Brain microvascular endothelial cell (primary cell): ENCODE measurements at regions not wholly inside any gene's neighbourhood (a gene's known extent, or its start where the extent isn't known, plus 50 kb on each side); places are given as distances from the start of the nearest gene placed in this dataset.

Experiments
- DNase-seq: peaks from one replicate; pipeline ENCODE4 v3.0.0-alpha.2; 2020
- H3K27ac ChIP-seq: fragments of 250-450 bp; sonication (Bioruptor Pico); 2 replicates; pipeline ENCODE4 v1.5.1; 2020; ENCODE audit warnings: mild to moderate bottlenecking, moderate library complexity
- H3K27me3 ChIP-seq: fragments of 250-450 bp; sonication (Bioruptor Pico); replicated peaks from 2 replicates; pipeline ENCODE4 v1.5.1; 2020; ENCODE audit warnings: mild to moderate bottlenecking
- H3K36me3 ChIP-seq: fragments of 250-450 bp; sonication (Bioruptor Pico); replicated peaks from 2 replicates; pipeline ENCODE4 v1.5.1; 2020; ENCODE audit warnings: mild to moderate bottlenecking
- H3K4me3 ChIP-seq: 2 replicates; pipeline ENCODE4 v1.5.1; 2011; ENCODE audit warnings: low read depth, mild to moderate bottlenecking, control low read depth, low read length, moderate library complexity
- in situ Hi-C: cut with HindIII; loops from 2 replicates; pipeline ENCODE4 v1.10.0; 2017; ENCODE audit warnings: low sequenced_read_pairs, low pct_ligation_motif_present
- TF ChIP-seq, protein P1 (sequence below): IDR thresholded peaks from 2 replicates; pipeline ENCODE4 v1.5.1; 2011; ENCODE audit warnings: low read depth, mild to moderate bottlenecking, moderate library complexity, low read length, control low read depth, inconsistent platforms; ENCODE audit errors: missing control alignments

DNA sequence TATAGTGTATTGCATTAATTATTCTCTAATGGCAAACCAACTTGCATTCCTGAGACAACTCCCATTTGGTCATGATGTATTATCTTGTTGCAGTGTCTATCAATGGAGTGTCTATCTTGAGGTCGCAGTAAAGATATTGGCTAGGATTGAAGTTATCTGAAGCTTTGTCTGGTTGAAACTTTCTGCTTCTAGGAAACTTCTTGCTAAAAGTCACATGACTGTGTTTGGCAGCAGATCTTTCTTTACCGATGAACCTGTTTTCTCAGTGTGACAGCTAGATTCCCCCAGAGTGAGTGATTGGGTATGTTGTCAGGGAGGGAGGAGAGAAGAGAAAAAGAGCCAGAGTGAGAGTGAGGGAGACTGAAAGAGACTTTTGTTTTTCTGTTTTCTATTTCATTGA lies 119.6 kb downstream of the QPCT start:
- TF ChIP-seq, protein P1, sequence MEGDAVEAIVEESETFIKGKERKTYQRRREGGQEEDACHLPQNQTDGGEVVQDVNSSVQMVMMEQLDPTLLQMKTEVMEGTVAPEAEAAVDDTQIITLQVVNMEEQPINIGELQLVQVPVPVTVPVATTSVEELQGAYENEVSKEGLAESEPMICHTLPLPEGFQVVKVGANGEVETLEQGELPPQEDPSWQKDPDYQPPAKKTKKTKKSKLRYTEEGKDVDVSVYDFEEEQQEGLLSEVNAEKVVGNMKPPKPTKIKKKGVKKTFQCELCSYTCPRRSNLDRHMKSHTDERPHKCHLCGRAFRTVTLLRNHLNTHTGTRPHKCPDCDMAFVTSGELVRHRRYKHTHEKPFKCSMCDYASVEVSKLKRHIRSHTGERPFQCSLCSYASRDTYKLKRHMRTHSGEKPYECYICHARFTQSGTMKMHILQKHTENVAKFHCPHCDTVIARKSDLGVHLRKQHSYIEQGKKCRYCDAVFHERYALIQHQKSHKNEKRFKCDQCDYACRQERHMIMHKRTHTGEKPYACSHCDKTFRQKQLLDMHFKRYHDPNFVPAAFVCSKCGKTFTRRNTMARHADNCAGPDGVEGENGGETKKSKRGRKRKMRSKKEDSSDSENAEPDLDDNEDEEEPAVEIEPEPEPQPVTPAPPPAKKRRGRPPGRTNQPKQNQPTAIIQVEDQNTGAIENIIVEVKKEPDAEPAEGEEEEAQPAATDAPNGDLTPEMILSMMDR: no peak
- H3K27ac ChIP-seq: no peak overlapping the region
- in situ Hi-C loops: no loop called here

DNA sequence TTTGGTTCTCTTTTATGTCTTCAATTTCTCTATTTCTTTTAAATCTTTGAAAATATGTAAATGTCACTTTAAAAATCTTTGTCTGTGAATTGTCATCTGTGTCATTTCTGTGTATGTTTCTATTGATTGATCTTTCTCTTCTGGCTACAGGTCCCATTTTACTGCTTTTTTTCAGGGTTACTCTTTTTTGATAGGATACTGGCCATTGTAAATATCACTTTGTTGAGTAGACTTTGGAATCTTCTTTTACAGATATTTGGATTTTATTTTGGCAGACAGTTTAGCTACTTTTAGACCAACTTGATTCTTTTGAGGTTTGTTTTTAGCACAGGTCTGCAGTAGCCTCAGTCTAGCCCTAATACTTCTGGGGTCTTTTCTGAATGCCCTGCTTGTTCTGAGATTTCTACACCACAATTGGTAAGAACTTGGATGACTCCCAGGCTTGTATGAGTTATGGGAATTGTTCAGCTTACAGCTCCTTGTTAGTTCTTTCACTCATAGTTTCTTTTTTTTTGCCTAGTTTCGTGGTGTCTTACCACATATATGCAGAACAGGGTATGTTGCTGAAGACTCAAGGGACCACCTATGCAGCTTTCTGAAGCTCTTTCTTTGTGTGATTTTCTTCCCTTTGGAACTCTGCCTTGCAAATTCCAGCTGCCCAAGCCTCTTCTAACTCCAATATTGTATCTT lies 122.2 kb downstream of the QPCT start:
- TF ChIP-seq, protein P1: no peak
- H3K27me3 ChIP-seq: no peaks in the 10 kb centered on the region
- in situ Hi-C loops: no loop called here

More for the DNA sequence above, 119.6 kb downstream of the QPCT start:
- Histone ChIP-seq H3K27me3 (no peaks in the 10 kb centered on the region), H3K4me3 (no peak overlapping the region), H3K36me3 (no peaks in the 10 kb centered on the region)
- no peak for DNase-seq

DNA sequence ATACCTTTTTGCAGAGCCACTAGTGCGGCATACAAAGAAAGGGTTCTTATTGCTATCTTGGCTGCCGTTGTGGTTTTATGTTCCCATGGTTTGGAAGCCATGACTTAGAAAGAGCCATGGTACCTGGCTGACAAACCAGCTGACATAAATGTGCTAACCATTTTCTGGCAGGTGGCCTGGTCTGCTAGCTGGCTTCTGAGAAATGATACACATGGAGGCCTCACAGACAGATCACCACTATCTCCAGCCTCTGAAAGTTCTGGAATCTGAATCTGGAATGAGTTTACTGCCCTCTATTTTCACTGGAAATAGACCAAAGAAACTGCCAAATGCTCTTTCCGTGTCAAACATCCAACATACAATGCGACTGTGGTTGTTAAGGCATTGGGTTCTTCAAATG lies 123.7 kb downstream of the QPCT start:
- Histone ChIP-seq H3K4me3 (no peak overlapping the region), H3K27ac (no peak overlapping the region), H3K36me3 (no peaks in the 10 kb centered on the region), H3K27me3 (no peaks in the 10 kb centered on the region)
- in situ Hi-C loops: no loop called here
- TF ChIP-seq, protein P1: no peak
- no peak for DNase-seq

More for the DNA sequence above, 122.2 kb downstream of the QPCT start:
- Histone ChIP-seq H3K36me3 (no peaks in the 10 kb centered on the region), H3K4me3 (no peak overlapping the region), H3K27ac (no peak overlapping the region)
- DNase-seq: no peak

DNA sequence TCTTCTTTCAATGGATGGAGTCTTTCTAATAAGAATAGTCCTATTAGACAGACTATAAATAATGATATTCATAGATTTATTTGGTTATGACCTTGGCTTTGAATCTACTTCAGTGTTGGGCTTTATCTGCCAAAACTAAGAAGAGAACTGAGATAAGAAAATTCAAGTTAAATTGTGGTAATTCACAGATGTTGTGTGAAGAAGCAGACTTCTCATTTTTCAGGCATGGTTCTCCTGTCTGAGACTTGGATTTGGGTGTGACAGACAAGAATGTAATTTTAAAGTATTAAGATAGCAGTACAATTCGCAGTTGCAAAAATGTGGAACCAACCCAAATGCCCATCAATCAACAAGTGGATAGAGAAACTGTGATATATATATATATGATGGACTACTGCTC lies 124.7 kb downstream of the QPCT start:
- TF ChIP-seq, protein P1: no peak
- Histone ChIP-seq H3K27ac (no peak overlapping the region), H3K27me3 (no peaks in the 10 kb centered on the region), H3K36me3 (no peaks in the 10 kb centered on the region), H3K4me3 (no peak overlapping the region)
- DNase-seq: no peak
- in situ Hi-C loops: no loop called here

DNA sequence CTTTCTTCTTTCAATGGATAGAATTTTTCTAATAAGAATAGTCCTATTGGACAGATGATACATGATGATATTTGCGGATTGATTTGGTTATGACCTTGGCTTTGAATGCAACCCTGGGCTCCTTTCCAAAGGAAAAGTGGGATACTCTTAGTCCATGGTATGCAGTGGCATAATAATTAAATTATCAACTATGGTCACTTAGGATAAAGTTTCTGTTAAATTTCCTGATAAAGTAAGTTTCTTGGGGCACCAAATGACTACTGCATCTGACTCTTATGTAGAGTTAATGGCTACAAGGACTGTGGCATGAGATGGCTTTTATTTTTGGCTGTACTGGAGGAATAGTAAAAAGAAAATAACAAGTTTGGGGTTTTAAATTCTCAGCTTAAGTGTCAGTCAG lies 126.7 kb downstream of the QPCT start:
- in situ Hi-C loops: no loop called here

More for the DNA sequence above, 126.7 kb downstream of the QPCT start:
- Histone ChIP-seq H3K36me3 (no peaks in the 10 kb centered on the region), H3K27ac (no peak overlapping the region), H3K27me3 (no peaks in the 10 kb centered on the region), H3K4me3 (no peak overlapping the region)
- no peak for DNase-seq
- TF ChIP-seq, protein P1: no peak
